ENCODE measurements at regions not wholly inside any gene's neighbourhood (a gene's known extent, or its start where the extent isn't known, plus 50 kb on each side); places are given as distances from the start of the nearest gene placed in this dataset.

DNA sequence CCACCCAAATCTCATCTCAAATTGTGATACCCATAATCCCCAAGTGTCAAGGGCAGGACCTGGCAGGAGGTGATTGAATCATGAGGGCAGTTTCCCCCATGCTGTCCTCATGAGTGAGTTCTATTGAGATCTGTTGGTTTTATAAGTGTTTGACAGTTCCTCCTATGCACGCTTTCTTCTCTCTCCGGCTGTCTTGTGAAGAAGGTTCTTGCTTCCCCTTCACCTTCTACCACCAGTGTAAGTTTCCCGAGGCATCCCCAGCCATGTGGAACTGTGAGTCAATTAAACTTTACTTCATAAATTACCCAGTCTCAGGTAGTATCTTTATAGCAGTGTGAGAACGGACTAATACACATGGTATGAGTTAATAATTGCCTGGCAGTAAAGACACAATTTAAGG, 581.7 kb upstream of the AMOT start:
- H3K4me3 ChIP-seq (ENCODE audit: low read depth, low read length) = no peak overlapping the region
- TF ChIP-seq CTCF (IDR thresholded peaks at IDR 0.05; ENCODE audit: borderline replicate concordance, insufficient read depth, low read depth, low read length) = no peak

DNA sequence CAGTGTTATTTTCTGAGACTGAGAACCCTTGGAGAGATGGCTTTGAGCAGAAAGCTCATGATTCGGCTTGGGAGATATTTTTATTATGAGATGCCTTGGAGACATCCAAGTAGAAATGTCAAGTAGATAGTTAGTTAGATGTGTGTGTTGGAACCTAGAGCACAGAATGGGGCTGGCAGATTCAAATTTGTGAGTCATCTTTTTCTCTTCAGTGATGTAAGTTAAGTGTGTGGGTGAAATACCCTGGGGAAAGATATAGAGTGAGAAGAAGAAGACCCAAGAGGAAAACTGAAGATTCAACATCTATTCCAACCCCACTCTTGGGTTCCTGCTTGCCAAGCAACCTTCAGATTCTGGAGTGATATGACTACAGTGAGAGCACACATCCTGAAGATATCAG, 580.8 kb upstream of the AMOT start:
- no peak overlapping the region for H3K4me3 ChIP-seq (ENCODE audit: low read depth, low read length)
- TF ChIP-seq CTCF (IDR thresholded peaks at IDR 0.05; ENCODE audit: borderline replicate concordance, insufficient read depth, low read depth, low read length) = no peak

- no peak overlapping the region for H3K4me3 ChIP-seq (ENCODE audit: low read depth, low read length)
- TF ChIP-seq CTCF (IDR thresholded peaks at IDR 0.05; ENCODE audit: borderline replicate concordance, insufficient read depth, low read depth, low read length) = no peak
Observed at GRCh38 chrX:113412106-113412505, 571.5 kb upstream of the AMOT start.

- no peak for TF ChIP-seq CTCF (IDR thresholded peaks at IDR 0.05; ENCODE audit: borderline replicate concordance, insufficient read depth, low read depth, low read length)
- no peak overlapping the region for H3K4me3 ChIP-seq (ENCODE audit: low read depth, low read length)
Observed at GRCh38 chrX:113408843-113409242, 568.2 kb upstream of the AMOT start.

GRCh38 chrX:113400193-113400704, 559.6 kb upstream of the AMOT start:
- no peak overlapping the region for H3K4me3 ChIP-seq (ENCODE audit: low read depth, low read length)
- no peak for TF ChIP-seq CTCF (IDR thresholded peaks at IDR 0.05; ENCODE audit: borderline replicate concordance, insufficient read depth, low read depth, low read length)

DNA sequence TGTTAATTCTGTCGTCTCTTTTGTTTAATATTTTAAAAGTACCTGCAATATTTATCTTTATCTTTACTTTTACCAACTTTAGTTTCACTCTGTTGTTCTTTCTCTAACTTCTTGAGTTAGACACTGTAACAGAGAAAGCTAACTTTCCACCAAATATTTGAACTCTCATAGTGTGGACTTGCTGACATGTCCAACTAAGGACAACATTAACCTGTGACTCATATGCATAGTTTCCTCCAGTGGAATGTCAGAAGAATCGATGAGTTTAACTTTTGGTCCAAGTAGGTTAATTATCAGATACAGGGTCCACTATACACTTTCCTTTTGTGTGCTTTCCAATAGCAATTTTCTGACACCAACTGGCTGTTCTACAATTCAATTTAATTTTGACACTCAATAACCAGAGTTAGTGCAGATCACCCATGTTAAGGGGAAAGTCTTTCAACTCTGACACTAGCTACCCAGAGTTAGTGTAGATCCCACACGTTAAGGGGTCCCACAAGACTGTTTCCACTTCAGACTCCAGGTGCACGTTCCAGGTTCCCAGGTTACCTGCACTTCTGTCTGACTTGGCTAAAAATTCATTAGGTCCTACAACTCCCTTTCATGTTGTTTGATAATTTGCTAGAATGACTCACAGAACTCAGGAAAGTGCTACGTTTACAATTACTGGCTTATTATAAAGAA, 559.0 kb upstream of the AMOT start:
- TF ChIP-seq CTCF (IDR thresholded peaks at IDR 0.05; ENCODE audit: borderline replicate concordance, insufficient read depth, low read depth, low read length) = no peak

GRCh38 chrX:113392355-113392754, 551.7 kb upstream of the AMOT start:
- TF ChIP-seq CTCF (IDR thresholded peaks at IDR 0.05; ENCODE audit: borderline replicate concordance, insufficient read depth, low read depth, low read length) = no peak
- H3K4me3 ChIP-seq (ENCODE audit: low read depth, low read length) = no peak overlapping the region

More for the DNA sequence above, 559.0 kb upstream of the AMOT start:
- H3K4me3 ChIP-seq (ENCODE audit: low read depth, low read length) = no peak overlapping the region

Measured in GM12875 (cell line).